ENCODE measurements at regions not wholly inside any gene's neighbourhood (a gene's known extent, or its start where the extent isn't known, plus 50 kb on each side); places are given as distances from the start of the nearest gene placed in this dataset.

GRCh38 chr14:34222867-34223266 is 239.2 kb downstream of the SPTSSA start:
- ChIA-PET POLR2A (no interaction called here), CTCF (interaction anchor here (0.7 to 3.1 kb wide), 5 partner anchors 10 to 385 kb away, joined by 3 to 10 read pairs (median 6); no protein-coding TSS in a partner anchor)
- DNase-seq (ENCODE audit: extremely low spot score), result no peak
- no peak for TF ChIP-seq CTCF (IDR thresholded peaks at IDR 0.05; ENCODE audit: control extremely low read depth, extremely low read depth, low read depth, missing control alignments)

GRCh38 chr14:34222122-34222521 is 239.9 kb downstream of the SPTSSA start:
- no peak for TF ChIP-seq CTCF (IDR thresholded peaks at IDR 0.05; ENCODE audit: control extremely low read depth, extremely low read depth, low read depth, missing control alignments)
- ChIA-PET CTCF (interaction anchor here (1.4 to 3.1 kb wide), 5 partner anchors 9 to 384 kb away, joined by 4 to 10 read pairs (median 6); no protein-coding TSS in a partner anchor), POLR2A (no interaction called here)
- DNase-seq (ENCODE audit: extremely low spot score), result no peak

- ChIA-PET CTCF (interaction anchor here (0.7 to 3.1 kb wide), 9 partner anchors 16 to 383 kb away, joined by 3 to 10 read pairs (median 3); no protein-coding TSS in a partner anchor), POLR2A (no interaction called here)
- TF ChIP-seq CTCF (IDR thresholded peaks at IDR 0.05; ENCODE audit: control extremely low read depth, extremely low read depth, low read depth, missing control alignments), result no peak
- peak; percentile 46 for DNase-seq (ENCODE audit: extremely low spot score)
These were observed 241.1 kb downstream of the SPTSSA start for GRCh38 chr14:34220921-34221320.

GRCh38 chr14:34220378-34220706 is 241.7 kb downstream of the SPTSSA start:
- no peak for DNase-seq (ENCODE audit: extremely low spot score)
- ChIA-PET POLR2A (no interaction called here), CTCF (interaction anchor here (0.7 to 3.1 kb wide), 6 partner anchors 24 to 382 kb away, joined by 3 to 10 read pairs (median 3); no protein-coding TSS in a partner anchor)
- no peak for TF ChIP-seq CTCF (IDR thresholded peaks at IDR 0.05; ENCODE audit: control extremely low read depth, extremely low read depth, low read depth, missing control alignments)

GRCh38 chr14:34219661-34220377 is 242.2 kb downstream of the SPTSSA start:
- DNase-seq (ENCODE audit: extremely low spot score), result no peak
- ChIA-PET CTCF (interaction anchor here (1.0 to 3.1 kb wide), 5 partner anchors 9 to 382 kb away, joined by 3 to 10 read pairs (median 5); no protein-coding TSS in a partner anchor), POLR2A (no interaction called here)
- no peak for TF ChIP-seq CTCF (IDR thresholded peaks at IDR 0.05; ENCODE audit: control extremely low read depth, extremely low read depth, low read depth, missing control alignments)

- ChIA-PET CTCF (interaction anchor here (1.2 to 1.3 kb wide), 2 partner anchors 10 to 379 kb away, joined by 5 read pairs; no protein-coding TSS in a partner anchor), POLR2A (no interaction called here)
- no peak for DNase-seq (ENCODE audit: extremely low spot score)
- no peak for TF ChIP-seq CTCF (IDR thresholded peaks at IDR 0.05; ENCODE audit: control extremely low read depth, extremely low read depth, low read depth, missing control alignments)
These were observed 243.2 kb downstream of the SPTSSA start for GRCh38 chr14:34218881-34219280.
